ENCODE measurements at regions not wholly inside any gene's neighbourhood (a gene's known extent, or its start where the extent isn't known, plus 50 kb on each side); places are given as distances from the start of the nearest gene placed in this dataset.

DNA sequence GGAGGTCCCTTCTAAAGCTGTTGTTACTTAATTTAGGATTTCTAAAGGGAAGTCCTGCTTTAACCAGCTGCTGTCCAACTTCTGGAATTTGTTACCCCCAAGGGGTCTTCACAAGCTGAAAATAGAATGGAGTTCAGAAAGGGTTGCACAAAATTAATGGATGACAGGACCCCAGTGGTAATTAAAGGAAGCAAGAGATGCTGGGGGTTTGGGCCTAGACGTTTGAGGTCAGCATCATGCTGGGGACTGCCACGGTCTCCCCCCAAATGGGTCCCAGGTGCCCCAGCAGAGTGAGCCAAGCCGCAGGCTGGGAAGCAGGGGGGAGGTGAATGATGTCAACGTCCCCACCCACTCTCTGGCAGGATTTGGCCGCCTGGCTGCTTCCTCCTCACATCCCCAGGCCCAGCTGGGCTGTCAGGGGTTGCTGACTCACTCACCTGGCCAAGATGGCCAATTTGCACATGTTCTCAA lies 97.5 kb upstream of the ARAP3 start:
- Histone ChIP-seq H3K9ac (ENCODE audit: low read length) (no peak overlapping the region), H3K4me3 (replicated peaks in 1 of 2; ENCODE audit: low read depth in 1 of 2, low read length in 2 of 2) (no peak overlapping the region), H3K4me1 (ENCODE audit: control insufficient read depth in 1 of 2, insufficient read depth in 2 of 2, low read length in 2 of 2) (peaks cover 0 to 9% of the 10 kb centered on the region in 2 experiments; a peak in 1 of 4 replicates), H2AFZ (ENCODE audit: low read depth, low read length, poor library complexity, severe bottlenecking) (no peak overlapping the region), H3K4me2 (ENCODE audit: low read length) (no peak overlapping the region), H3K36me3 (ENCODE audit: control insufficient read depth in 1 of 2, insufficient read depth in 2 of 2, low read length in 2 of 2) (no peaks in the 10 kb centered on the region), H3K27me3 (ENCODE audit: insufficient read depth, low read length) (no peaks in the 10 kb centered on the region), H3K9me3 (ENCODE audit: control insufficient read depth in 1 of 2, insufficient read depth in 1 of 2, low read depth in 1 of 2, low read length in 2 of 2) (no peaks in the 10 kb centered on the region), H3K9me2 (ENCODE audit: insufficient read depth) (no peaks in the 10 kb centered on the region), H3K79me2 (ENCODE audit: insufficient read depth, low read length) (no peaks in the 10 kb centered on the region), H4K20me1 (ENCODE audit: insufficient read depth) (no peaks in the 10 kb centered on the region), H3K27ac (ENCODE audit: low read depth, low read length) (no peak overlapping the region)
- ATAC-seq = no peak
- TF ChIP-seq EZH2 (IDR thresholded peaks at IDR 0.05) (no peak), POLR2A (IDR thresholded peaks at IDR 0.05; ENCODE audit: borderline replicate concordance, extremely low read depth, insufficient read depth, insufficient read length) (no peak), SIN3A (IDR thresholded peaks at IDR 0.05; ENCODE audit: low read depth) (no peak), CBX3 (IDR thresholded peaks at IDR 0.05; ENCODE audit: low read depth) (no peak), ZBTB33 (IDR thresholded peaks at IDR 0.05; ENCODE audit: extremely low read depth, insufficient replicate concordance, low read length) (no peak), SRF (IDR thresholded peaks at IDR 0.05; ENCODE audit: low read depth) (no peak)
- POLR2A ChIA-PET = no interaction called here
- RAD21 ChIA-PET (ENCODE audit: low non-redundant PET in 1 of 2, low total read pairs in 2 of 2, uncharacterized antibody in 2 of 2, unreplicated experiment in 2 of 2) = no interaction called here
- no peak for DNase-seq (ENCODE audit: low read depth, low spot score)
- intact Hi-C loops (cut with micrococcal nuclease) = no loop called here
- no TSS peak for BruUV-seq (replicated peaks)
- CTCF ChIA-PET = no interaction called here

- no peak overlapping the region for H3K9ac ChIP-seq (ENCODE audit: low read length)
- no peak for ATAC-seq
- no peak overlapping the region for H2AFZ ChIP-seq (ENCODE audit: low read depth, low read length, poor library complexity, severe bottlenecking)
- intact Hi-C loops (cut with micrococcal nuclease) = no loop called here
- H4K20me1 ChIP-seq (ENCODE audit: insufficient read depth) = no peaks in the 10 kb centered on the region
- no peak overlapping the region for H3K27ac ChIP-seq (ENCODE audit: low read depth, low read length)
- no peak for DNase-seq (ENCODE audit: low read depth, low spot score)
- H3K4me3 ChIP-seq (replicated peaks in 1 of 2; ENCODE audit: low read depth in 1 of 2, low read length in 2 of 2) = no peak overlapping the region
- ChIA-PET POLR2A (no interaction called here), RAD21 (ENCODE audit: low non-redundant PET in 1 of 2, low total read pairs in 2 of 2, uncharacterized antibody in 2 of 2, unreplicated experiment in 2 of 2) (no interaction called here), CTCF (no interaction called here)
- H3K27me3 ChIP-seq (ENCODE audit: insufficient read depth, low read length) = no peaks in the 10 kb centered on the region
- no peaks in the 10 kb centered on the region for H3K9me2 ChIP-seq (ENCODE audit: insufficient read depth)
- no peaks in the 10 kb centered on the region for H3K36me3 ChIP-seq (ENCODE audit: control insufficient read depth in 1 of 2, insufficient read depth in 2 of 2, low read length in 2 of 2)
- TF ChIP-seq REST (IDR thresholded peaks at IDR 0.05; ENCODE audit: low read depth) (no peak), POLR2A (IDR thresholded peaks at IDR 0.05; ENCODE audit: borderline replicate concordance, extremely low read depth, insufficient read depth, insufficient read length) (no peak), JUND (IDR thresholded peaks at IDR 0.05) (no peak), SP1 (IDR thresholded peaks at IDR 0.05; ENCODE audit: low read depth) (no peak), EGR1 (IDR thresholded peaks at IDR 0.05; ENCODE audit: low read depth) (no peak), SRF (IDR thresholded peaks at IDR 0.05; ENCODE audit: low read depth) (no peak), EZH2phosphoT487 (IDR thresholded peaks at IDR 0.05; ENCODE audit: borderline replicate concordance) (no peak)
- no peaks in the 10 kb centered on the region for H3K9me3 ChIP-seq (ENCODE audit: control insufficient read depth in 1 of 2, insufficient read depth in 1 of 2, low read depth in 1 of 2, low read length in 2 of 2)
- peaks cover 0 to 7% of the 10 kb centered on the region in 2 experiments; a peak in 1 of 4 replicates for H3K4me1 ChIP-seq (ENCODE audit: control insufficient read depth in 1 of 2, insufficient read depth in 2 of 2, low read length in 2 of 2)
- no peak overlapping the region for H3K4me2 ChIP-seq (ENCODE audit: low read length)
- H3K79me2 ChIP-seq (ENCODE audit: insufficient read depth, low read length) = no peaks in the 10 kb centered on the region
- no TSS peak for BruUV-seq (replicated peaks)
These were observed 96.7 kb upstream of the ARAP3 start for GRCh38 chr5:141778683-141779082.

Measured in HCT116 (cell line).